HEK293 (cell line): ENCODE measurements at regions not wholly inside any gene's neighbourhood (a gene's known extent, or its start where the extent isn't known, plus 50 kb on each side); places are given as distances from the start of the nearest gene placed in this dataset.

ENCODE experiments used
- CTCF ChIA-PET: fragments of 350-600 bp; formaldehyde crosslinking; extraction: SDS; loops from one replicate; lab custom pipeline; 2021; ENCODE audit warnings: antibody characterized with exemption; lab: Yijun Ruan, JAX
- POLR2A ChIA-PET: fragments of 300-600 bp; formaldehyde crosslinking; extraction: SDS; loops from one replicate; lab custom pipeline; 2020; ENCODE audit warnings: antibody characterized with exemption, inconsistent platforms; lab: Yijun Ruan, JAX
- H3K27ac ChIP-seq: fragments of 200-500 bp; sonication (Bioruptor generic); 2 replicates; pipeline ENCODE4 v1.5.1; 2014; ENCODE audit warnings: low read depth, low read length, control low read depth, inconsistent platforms; ENCODE audit errors: extremely low read depth
- H3K36me3 ChIP-seq, 2 experiments: fragments of 200-500 bp in 1 of 2; sonication (Bioruptor generic) in 1 of 2; 1 replicate in 1 of 2; 2 replicates in 1 of 2; pipeline ENCODE4 v1.5.1; 2014 to 2017; ENCODE audit warnings: inconsistent platforms in 2 of 2, low read length in 2 of 2; ENCODE audit not compliant: control insufficient read depth in 2 of 2, insufficient read depth in 1 of 2
- H3K4me1 ChIP-seq: fragments of 200-500 bp; sonication (Bioruptor generic); 2 replicates; pipeline ENCODE4 v1.5.1; 2014; ENCODE audit warnings: mild to moderate bottlenecking, low read length, inconsistent platforms; ENCODE audit not compliant: control insufficient read depth, insufficient read depth
- H3K4me3 ChIP-seq: 2 replicates; pipeline ENCODE4 v1.5.1; 2011; ENCODE audit warnings: low read depth, mild to moderate bottlenecking, control low read depth, low read length, moderate library complexity
- H3K9me3 ChIP-seq: fragments of 200-500 bp; sonication (Bioruptor generic); 2 replicates; pipeline ENCODE4 v1.5.1; 2014; ENCODE audit warnings: low read depth, low read length, inconsistent platforms; ENCODE audit not compliant: control insufficient read depth, insufficient read depth
- RBAK ChIP-seq: fragments of 450-650 bp; formaldehyde crosslinking; IDR thresholded peaks from 2 replicates; pipeline ENCODE4 v1.5.1; 2016; ENCODE audit warnings: missing biosample characterization, missing genetic modification characterization
- YY1 ChIP-seq: fragments of 450-650 bp; formaldehyde crosslinking; IDR thresholded peaks from 2 replicates; pipeline ENCODE4 v1.5.1; 2018; ENCODE audit warnings: missing biosample characterization, missing genetic modification characterization
- ZBTB1 ChIP-seq: fragments of 450-650 bp; formaldehyde crosslinking; IDR thresholded peaks from 2 replicates; pipeline ENCODE4 v1.5.1; 2016; ENCODE audit warnings: missing biosample characterization, missing genetic modification characterization
- ZBTB17 ChIP-seq: fragments of 450-650 bp; formaldehyde crosslinking; IDR thresholded peaks from 2 replicates; pipeline ENCODE4 v1.5.1; 2016; ENCODE audit warnings: missing biosample characterization, missing genetic modification characterization
- ZFHX2 ChIP-seq: fragments of 450-650 bp; formaldehyde crosslinking; conservative IDR thresholded peaks from 2 replicates; pipeline ENCODE4 v1.5.1; 2016; ENCODE audit warnings: missing biosample characterization, missing genetic modification characterization
- ZFP41 ChIP-seq: fragments of 450-650 bp; formaldehyde crosslinking; IDR thresholded peaks from 2 replicates; pipeline ENCODE4 v1.5.1; 2016; ENCODE audit warnings: missing biosample characterization, missing genetic modification characterization, borderline replicate concordance
- ZNF112 ChIP-seq: fragments of 450-650 bp; formaldehyde crosslinking; IDR thresholded peaks from 2 replicates; pipeline ENCODE4 v1.5.0; 2017; ENCODE audit warnings: missing biosample characterization, missing genetic modification characterization
- ZNF140 ChIP-seq: fragments of 450-650 bp; formaldehyde crosslinking; IDR thresholded peaks from 2 replicates; pipeline ENCODE4 v1.5.1; 2016; ENCODE audit warnings: missing biosample characterization, missing genetic modification characterization
- ZNF155 ChIP-seq: fragments of 450-650 bp; formaldehyde crosslinking; IDR thresholded peaks from 2 replicates; pipeline ENCODE4 v1.5.1; 2016; ENCODE audit warnings: missing biosample characterization, missing genetic modification characterization
- ZNF423 ChIP-seq: fragments of 450-650 bp; formaldehyde crosslinking; IDR thresholded peaks from 2 replicates; pipeline ENCODE4 v1.5.1; 2016; ENCODE audit warnings: missing biosample characterization, missing genetic modification characterization
- ZNF521 ChIP-seq: fragments of 450-650 bp; formaldehyde crosslinking; IDR thresholded peaks from 2 replicates; pipeline ENCODE4 v1.5.1; 2017; ENCODE audit warnings: missing biosample characterization, mild to moderate bottlenecking, missing genetic modification characterization
- ZNF558 ChIP-seq: fragments of 450-650 bp; formaldehyde crosslinking; IDR thresholded peaks from 2 replicates; pipeline ENCODE4 v1.5.1; 2016; ENCODE audit warnings: missing biosample characterization, missing genetic modification characterization
- ZNF585B ChIP-seq: fragments of 450-650 bp; formaldehyde crosslinking; IDR thresholded peaks from 2 replicates; pipeline ENCODE4 v1.5.1; 2016; ENCODE audit warnings: missing biosample characterization, missing genetic modification characterization
- ZNF654 ChIP-seq: fragments of 450-650 bp; formaldehyde crosslinking; IDR thresholded peaks from 2 replicates; pipeline ENCODE4 v1.5.1; 2016; ENCODE audit warnings: low read depth, missing biosample characterization, missing genetic modification characterization
- ZNF664 ChIP-seq: fragments of 450-650 bp; formaldehyde crosslinking; IDR thresholded peaks from 2 replicates; pipeline ENCODE4 v1.5.1; 2016; ENCODE audit warnings: missing biosample characterization, missing genetic modification characterization
- ZNF837 ChIP-seq: fragments of 450-650 bp; formaldehyde crosslinking; IDR thresholded peaks from 2 replicates; pipeline ENCODE4 v1.5.1; 2016; ENCODE audit warnings: missing biosample characterization, missing genetic modification characterization
- TF ChIP-seq, protein P1 (sequence below): fragments of 450-650 bp; formaldehyde crosslinking; IDR thresholded peaks from 2 replicates; pipeline ENCODE4 v1.5.1; 2016; ENCODE audit warnings: missing biosample characterization, missing genetic modification characterization, low read depth
- TF ChIP-seq, protein P2 (sequence below): fragments of 450-650 bp; IDR thresholded peaks from 2 replicates; pipeline ENCODE4 v1.5.1; 2018; ENCODE audit warnings: missing biosample characterization, missing genetic modification characterization
- TF ChIP-seq, protein P3 (sequence below): fragments of 450-650 bp; formaldehyde crosslinking; IDR thresholded peaks from 2 replicates; pipeline ENCODE4 v1.5.1; 2016; ENCODE audit warnings: missing biosample characterization, missing genetic modification characterization
- TF ChIP-seq, protein P4 (sequence below): fragments of 450-650 bp; formaldehyde crosslinking; IDR thresholded peaks from 2 replicates; pipeline ENCODE4 v1.5.1; 2016; ENCODE audit warnings: missing biosample characterization, missing genetic modification characterization
- TF ChIP-seq, protein P5 (sequence below): fragments of 450-650 bp; formaldehyde crosslinking; IDR thresholded peaks from 2 replicates; pipeline ENCODE4 v1.5.1; 2016; ENCODE audit warnings: missing biosample characterization, missing genetic modification characterization, borderline replicate concordance

DNA sequence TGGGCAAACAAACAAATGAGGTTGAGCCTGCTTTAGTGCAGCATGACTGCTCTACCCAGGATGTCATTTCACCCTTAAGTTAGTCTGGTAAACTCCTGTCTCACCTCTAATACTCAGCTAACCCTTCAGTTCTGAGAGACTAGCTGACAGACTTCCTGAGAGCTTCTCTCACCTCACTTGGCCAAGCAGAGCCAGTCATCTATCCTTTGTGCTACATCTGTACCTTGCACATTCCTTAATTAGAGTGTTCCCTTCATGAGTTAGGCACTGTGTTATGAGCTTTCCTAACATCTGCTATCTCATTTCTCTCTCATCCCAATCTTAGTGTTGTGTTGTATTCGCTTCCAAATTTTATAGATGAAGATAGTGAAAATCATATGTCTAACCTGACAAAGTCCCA lies 220.1 kb upstream of the PIK3C3 start (continued):
- TF ChIP-seq, protein P1, sequence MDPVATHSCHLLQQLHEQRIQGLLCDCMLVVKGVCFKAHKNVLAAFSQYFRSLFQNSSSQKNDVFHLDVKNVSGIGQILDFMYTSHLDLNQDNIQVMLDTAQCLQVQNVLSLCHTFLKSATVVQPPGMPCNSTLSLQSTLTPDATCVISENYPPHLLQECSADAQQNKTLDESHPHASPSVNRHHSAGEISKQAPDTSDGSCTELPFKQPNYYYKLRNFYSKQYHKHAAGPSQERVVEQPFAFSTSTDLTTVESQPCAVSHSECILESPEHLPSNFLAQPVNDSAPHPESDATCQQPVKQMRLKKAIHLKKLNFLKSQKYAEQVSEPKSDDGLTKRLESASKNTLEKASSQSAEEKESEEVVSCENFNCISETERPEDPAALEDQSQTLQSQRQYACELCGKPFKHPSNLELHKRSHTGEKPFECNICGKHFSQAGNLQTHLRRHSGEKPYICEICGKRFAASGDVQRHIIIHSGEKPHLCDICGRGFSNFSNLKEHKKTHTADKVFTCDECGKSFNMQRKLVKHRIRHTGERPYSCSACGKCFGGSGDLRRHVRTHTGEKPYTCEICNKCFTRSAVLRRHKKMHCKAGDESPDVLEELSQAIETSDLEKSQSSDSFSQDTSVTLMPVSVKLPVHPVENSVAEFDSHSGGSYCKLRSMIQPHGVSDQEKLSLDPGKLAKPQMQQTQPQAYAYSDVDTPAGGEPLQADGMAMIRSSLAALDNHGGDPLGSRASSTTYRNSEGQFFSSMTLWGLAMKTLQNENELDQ, result no peak
- TF ChIP-seq ZNF654 (tag by site-specific recombination), result no peak
- TF ChIP-seq, protein P2, sequence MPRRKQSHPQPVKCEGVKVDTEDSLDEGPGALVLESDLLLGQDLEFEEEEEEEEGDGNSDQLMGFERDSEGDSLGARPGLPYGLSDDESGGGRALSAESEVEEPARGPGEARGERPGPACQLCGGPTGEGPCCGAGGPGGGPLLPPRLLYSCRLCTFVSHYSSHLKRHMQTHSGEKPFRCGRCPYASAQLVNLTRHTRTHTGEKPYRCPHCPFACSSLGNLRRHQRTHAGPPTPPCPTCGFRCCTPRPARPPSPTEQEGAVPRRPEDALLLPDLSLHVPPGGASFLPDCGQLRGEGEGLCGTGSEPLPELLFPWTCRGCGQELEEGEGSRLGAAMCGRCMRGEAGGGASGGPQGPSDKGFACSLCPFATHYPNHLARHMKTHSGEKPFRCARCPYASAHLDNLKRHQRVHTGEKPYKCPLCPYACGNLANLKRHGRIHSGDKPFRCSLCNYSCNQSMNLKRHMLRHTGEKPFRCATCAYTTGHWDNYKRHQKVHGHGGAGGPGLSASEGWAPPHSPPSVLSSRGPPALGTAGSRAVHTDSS (tag by site-specific recombination), result no peak
- no peak for TF ChIP-seq ZNF521

DNA sequence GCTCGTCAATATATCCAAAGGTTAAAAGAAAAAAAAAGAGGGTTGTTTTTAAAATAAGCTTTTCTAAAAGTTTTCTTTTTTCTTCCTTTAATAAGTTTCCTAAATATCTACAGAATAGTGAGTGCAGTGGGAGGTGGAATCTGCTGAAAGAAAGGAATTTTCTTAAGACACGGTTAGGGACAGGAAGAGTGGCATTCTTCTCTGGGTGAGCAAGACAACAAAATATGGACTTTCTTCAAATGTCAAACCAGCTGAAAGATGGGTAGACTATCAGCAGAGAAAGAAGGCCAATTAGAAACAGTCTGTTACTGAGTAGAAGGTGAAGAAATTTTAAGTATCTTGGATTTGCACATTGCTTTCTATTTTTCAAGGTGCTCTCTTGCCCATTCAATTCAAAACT lies 222.7 kb upstream of the PIK3C3 start:
- ChIA-PET CTCF (no interaction called here), POLR2A (no interaction called here)
- TF ChIP-seq ZNF558 (tag by site-specific recombination) (no peak), ZNF112 (tag by site-specific recombination) (no peak), YY1 (no peak), ZNF837 (tag by site-specific recombination) (no peak), ZNF585B (tag by site-specific recombination) (no peak), RBAK (tag by site-specific recombination) (no peak), ZFP41 (tag by site-specific recombination) (no peak), ZBTB17 (tag by site-specific recombination) (no peak), ZNF155 (tag by site-specific recombination) (no peak), ZFHX2 (no peak), ZNF664 (tag by site-specific recombination) (no peak), ZBTB1 (no peak), ZNF140 (no peak), ZNF423 (tag by site-specific recombination) (no peak)
- TF ChIP-seq, protein P3, sequence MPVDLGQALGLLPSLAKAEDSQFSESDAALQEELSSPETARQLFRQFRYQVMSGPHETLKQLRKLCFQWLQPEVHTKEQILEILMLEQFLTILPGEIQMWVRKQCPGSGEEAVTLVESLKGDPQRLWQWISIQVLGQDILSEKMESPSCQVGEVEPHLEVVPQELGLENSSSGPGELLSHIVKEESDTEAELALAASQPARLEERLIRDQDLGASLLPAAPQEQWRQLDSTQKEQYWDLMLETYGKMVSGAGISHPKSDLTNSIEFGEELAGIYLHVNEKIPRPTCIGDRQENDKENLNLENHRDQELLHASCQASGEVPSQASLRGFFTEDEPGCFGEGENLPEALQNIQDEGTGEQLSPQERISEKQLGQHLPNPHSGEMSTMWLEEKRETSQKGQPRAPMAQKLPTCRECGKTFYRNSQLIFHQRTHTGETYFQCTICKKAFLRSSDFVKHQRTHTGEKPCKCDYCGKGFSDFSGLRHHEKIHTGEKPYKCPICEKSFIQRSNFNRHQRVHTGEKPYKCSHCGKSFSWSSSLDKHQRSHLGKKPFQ (tag by site-specific recombination), result no peak
- TF ChIP-seq, protein P4, sequence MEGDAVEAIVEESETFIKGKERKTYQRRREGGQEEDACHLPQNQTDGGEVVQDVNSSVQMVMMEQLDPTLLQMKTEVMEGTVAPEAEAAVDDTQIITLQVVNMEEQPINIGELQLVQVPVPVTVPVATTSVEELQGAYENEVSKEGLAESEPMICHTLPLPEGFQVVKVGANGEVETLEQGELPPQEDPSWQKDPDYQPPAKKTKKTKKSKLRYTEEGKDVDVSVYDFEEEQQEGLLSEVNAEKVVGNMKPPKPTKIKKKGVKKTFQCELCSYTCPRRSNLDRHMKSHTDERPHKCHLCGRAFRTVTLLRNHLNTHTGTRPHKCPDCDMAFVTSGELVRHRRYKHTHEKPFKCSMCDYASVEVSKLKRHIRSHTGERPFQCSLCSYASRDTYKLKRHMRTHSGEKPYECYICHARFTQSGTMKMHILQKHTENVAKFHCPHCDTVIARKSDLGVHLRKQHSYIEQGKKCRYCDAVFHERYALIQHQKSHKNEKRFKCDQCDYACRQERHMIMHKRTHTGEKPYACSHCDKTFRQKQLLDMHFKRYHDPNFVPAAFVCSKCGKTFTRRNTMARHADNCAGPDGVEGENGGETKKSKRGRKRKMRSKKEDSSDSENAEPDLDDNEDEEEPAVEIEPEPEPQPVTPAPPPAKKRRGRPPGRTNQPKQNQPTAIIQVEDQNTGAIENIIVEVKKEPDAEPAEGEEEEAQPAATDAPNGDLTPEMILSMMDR (tag by site-specific recombination), result no peak
- TF ChIP-seq, protein P5, sequence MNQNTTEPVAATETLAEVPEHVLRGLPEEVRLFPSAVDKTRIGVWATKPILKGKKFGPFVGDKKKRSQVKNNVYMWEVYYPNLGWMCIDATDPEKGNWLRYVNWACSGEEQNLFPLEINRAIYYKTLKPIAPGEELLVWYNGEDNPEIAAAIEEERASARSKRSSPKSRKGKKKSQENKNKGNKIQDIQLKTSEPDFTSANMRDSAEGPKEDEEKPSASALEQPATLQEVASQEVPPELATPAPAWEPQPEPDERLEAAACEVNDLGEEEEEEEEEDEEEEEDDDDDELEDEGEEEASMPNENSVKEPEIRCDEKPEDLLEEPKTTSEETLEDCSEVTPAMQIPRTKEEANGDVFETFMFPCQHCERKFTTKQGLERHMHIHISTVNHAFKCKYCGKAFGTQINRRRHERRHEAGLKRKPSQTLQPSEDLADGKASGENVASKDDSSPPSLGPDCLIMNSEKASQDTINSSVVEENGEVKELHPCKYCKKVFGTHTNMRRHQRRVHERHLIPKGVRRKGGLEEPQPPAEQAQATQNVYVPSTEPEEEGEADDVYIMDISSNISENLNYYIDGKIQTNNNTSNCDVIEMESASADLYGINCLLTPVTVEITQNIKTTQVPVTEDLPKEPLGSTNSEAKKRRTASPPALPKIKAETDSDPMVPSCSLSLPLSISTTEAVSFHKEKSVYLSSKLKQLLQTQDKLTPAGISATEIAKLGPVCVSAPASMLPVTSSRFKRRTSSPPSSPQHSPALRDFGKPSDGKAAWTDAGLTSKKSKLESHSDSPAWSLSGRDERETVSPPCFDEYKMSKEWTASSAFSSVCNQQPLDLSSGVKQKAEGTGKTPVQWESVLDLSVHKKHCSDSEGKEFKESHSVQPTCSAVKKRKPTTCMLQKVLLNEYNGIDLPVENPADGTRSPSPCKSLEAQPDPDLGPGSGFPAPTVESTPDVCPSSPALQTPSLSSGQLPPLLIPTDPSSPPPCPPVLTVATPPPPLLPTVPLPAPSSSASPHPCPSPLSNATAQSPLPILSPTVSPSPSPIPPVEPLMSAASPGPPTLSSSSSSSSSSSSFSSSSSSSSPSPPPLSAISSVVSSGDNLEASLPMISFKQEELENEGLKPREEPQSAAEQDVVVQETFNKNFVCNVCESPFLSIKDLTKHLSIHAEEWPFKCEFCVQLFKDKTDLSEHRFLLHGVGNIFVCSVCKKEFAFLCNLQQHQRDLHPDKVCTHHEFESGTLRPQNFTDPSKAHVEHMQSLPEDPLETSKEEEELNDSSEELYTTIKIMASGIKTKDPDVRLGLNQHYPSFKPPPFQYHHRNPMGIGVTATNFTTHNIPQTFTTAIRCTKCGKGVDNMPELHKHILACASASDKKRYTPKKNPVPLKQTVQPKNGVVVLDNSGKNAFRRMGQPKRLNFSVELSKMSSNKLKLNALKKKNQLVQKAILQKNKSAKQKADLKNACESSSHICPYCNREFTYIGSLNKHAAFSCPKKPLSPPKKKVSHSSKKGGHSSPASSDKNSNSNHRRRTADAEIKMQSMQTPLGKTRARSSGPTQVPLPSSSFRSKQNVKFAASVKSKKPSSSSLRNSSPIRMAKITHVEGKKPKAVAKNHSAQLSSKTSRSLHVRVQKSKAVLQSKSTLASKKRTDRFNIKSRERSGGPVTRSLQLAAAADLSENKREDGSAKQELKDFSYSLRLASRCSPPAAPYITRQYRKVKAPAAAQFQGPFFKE (tag by site-specific recombination), result no peak
- H3K4me1 ChIP-seq, result no peaks in the 10 kb centered on the region
- H3K36me3 ChIP-seq, result no peaks in the 10 kb centered on the region
- no peak overlapping the region for H3K27ac ChIP-seq
- H3K4me3 ChIP-seq, result no peak overlapping the region
- H3K9me3 ChIP-seq, result no peaks in the 10 kb centered on the region
